Endothelial cell of umbilical vein (primary cell): ENCODE measurements at regions not wholly inside any gene's neighbourhood (a gene's known extent, or its start where the extent isn't known, plus 50 kb on each side); places are given as distances from the start of the nearest gene placed in this dataset.

Experiments used
- CTCF ChIP-seq, 2 donors: IDR thresholded peaks; 1 replicate in 1 of 2; 2 replicates in 1 of 2; pipeline ENCODE4 v1.5.1; 2011; ENCODE audit warnings: low read length in 2 of 2, mild to moderate bottlenecking in 2 of 2, moderate library complexity in 2 of 2, control low read depth in 1 of 2, inconsistent platforms in 1 of 2, low read depth in 1 of 2; ENCODE audit not compliant: insufficient read depth in 1 of 2; ENCODE audit errors: extremely low read depth in 1 of 2
- POLR2A ChIP-seq: IDR thresholded peaks from 2 replicates; pipeline ENCODE4 v1.6.1; 2012; ENCODE audit warnings: low read depth, mild to moderate bottlenecking, control low read depth, low read length

- TF ChIP-seq CTCF (IDR thresholded peaks at IDR 0.05; ENCODE audit: extremely low read depth in 1 of 2, insufficient read depth in 1 of 2, low read depth in 1 of 2, low read length in 2 of 2) (no peak), POLR2A (no peak)
These were observed 346.1 kb downstream of the OMA1 start for GRCh38 chr1:58200437-58200836.
